Astrocyte (in vitro differentiated cells and primary cell): ENCODE measurements at regions not wholly inside any gene's neighbourhood (a gene's known extent, or its start where the extent isn't known, plus 50 kb on each side); places are given as distances from the start of the nearest gene placed in this dataset.

Experiments
- DNase-seq: peaks from one replicate; pipeline ENCODE4 v3.0.0-alpha.2; 2010; ENCODE audit warnings: low read depth
- FAIRE-seq: peaks from 2 replicates; lab custom pipeline; 2011; peaks lifted over from hg19 to GRCh38; lab: Jason Lieb, UNC
- H2AFZ ChIP-seq: 2 replicates; pipeline ENCODE4 v1.6.0; 2012; ENCODE audit warnings: low read depth, low read length, inconsistent platforms
- H3K27ac ChIP-seq: 2 replicates; pipeline ENCODE4 v1.5.1; 2011; ENCODE audit warnings: low read depth, low read length, inconsistent platforms
- H3K27me3 ChIP-seq: 2 replicates; pipeline ENCODE4 v1.6.0; 2011; ENCODE audit warnings: low read length, inconsistent platforms; ENCODE audit not compliant: insufficient read depth
- H3K36me3 ChIP-seq: 2 replicates; pipeline ENCODE4 v1.5.1; 2011; ENCODE audit warnings: low read length, inconsistent platforms; ENCODE audit not compliant: insufficient read depth
- H3K4me1 ChIP-seq: 2 replicates; pipeline ENCODE4 v1.5.1; 2011; ENCODE audit warnings: low read length, inconsistent platforms; ENCODE audit not compliant: insufficient read depth
- H3K4me2 ChIP-seq: 2 replicates; pipeline ENCODE4 v1.6.0; 2012; ENCODE audit warnings: low read length, inconsistent platforms
- H3K4me3 ChIP-seq: 2 replicates; pipeline ENCODE4 v1.5.1; 2011; ENCODE audit warnings: low read depth, mild to moderate bottlenecking, low read length, inconsistent platforms; ENCODE audit not compliant: insufficient read depth
- H3K79me2 ChIP-seq: 2 replicates; pipeline ENCODE4 v1.6.0; 2012; ENCODE audit warnings: mild to moderate bottlenecking, low read length, inconsistent platforms; ENCODE audit not compliant: insufficient read depth
- H3K9ac ChIP-seq: 2 replicates; pipeline ENCODE4 v1.6.0; 2012; ENCODE audit warnings: mild to moderate bottlenecking, low read length, inconsistent platforms
- H3K9me3 ChIP-seq: 2 replicates; pipeline ENCODE4 v1.5.1; 2012; ENCODE audit warnings: low read depth, mild to moderate bottlenecking, low read length, inconsistent platforms; ENCODE audit not compliant: insufficient read depth
- H4K20me1 ChIP-seq: 2 replicates; pipeline ENCODE4 v1.6.0; 2012; ENCODE audit warnings: low read length, inconsistent platforms; ENCODE audit not compliant: insufficient read depth
- H3K27ac Mint-ChIP-seq: one replicate; pipeline ENCODE4 v1.8.0; 2021; ENCODE audit warnings: mild to moderate bottlenecking, mixed read lengths; ENCODE audit not compliant: unreplicated experiment
- H3K27me3 Mint-ChIP-seq: one replicate; pipeline ENCODE4 v1.8.0; 2021; ENCODE audit warnings: low read depth, mixed read lengths; ENCODE audit not compliant: unreplicated experiment
- H3K36me3 Mint-ChIP-seq: one replicate; pipeline ENCODE4 v1.8.0; 2021; ENCODE audit warnings: low read depth, mixed read lengths; ENCODE audit not compliant: unreplicated experiment
- H3K4me1 Mint-ChIP-seq: one replicate; pipeline ENCODE4 v1.8.0; 2021; ENCODE audit warnings: low read depth, mixed read lengths; ENCODE audit not compliant: unreplicated experiment
- H3K4me3 Mint-ChIP-seq: one replicate; pipeline ENCODE4 v1.8.0; 2021; ENCODE audit warnings: mild to moderate bottlenecking, moderate library complexity, mixed read lengths; ENCODE audit not compliant: unreplicated experiment
- H3K9me3 Mint-ChIP-seq: one replicate; pipeline ENCODE4 v1.8.0; 2021; ENCODE audit warnings: mild to moderate bottlenecking, mixed read lengths; ENCODE audit not compliant: unreplicated experiment
- CTCF ChIP-seq: IDR thresholded peaks from 2 replicates; pipeline ENCODE4 v1.5.1; 2011; ENCODE audit warnings: low read depth, mild to moderate bottlenecking, inconsistent platforms, low read length, moderate library complexity; ENCODE audit not compliant: insufficient read depth
- EZH2 ChIP-seq: IDR thresholded peaks from 2 replicates; pipeline ENCODE4 v1.6.1; 2012; ENCODE audit warnings: mild to moderate bottlenecking, low read length, inconsistent platforms; ENCODE audit not compliant: insufficient read depth

DNA sequence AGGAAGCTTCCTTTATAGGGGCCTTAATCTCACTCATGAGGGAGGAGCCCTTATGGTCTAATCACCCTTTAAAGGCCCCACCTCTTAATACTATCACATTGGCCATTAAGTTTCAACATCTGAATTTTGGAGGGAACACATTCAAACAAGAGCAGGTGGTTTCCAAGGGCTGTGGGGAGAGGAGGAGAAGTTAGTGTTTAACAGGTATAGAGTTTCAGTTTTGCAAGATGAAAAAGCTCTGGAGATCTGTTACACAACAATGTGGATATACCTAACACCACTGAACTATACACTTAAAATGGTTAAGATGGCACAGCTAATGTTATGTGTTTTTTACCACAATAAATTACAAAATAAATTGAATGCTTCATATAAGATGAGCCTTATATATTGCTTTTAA is 113.4 kb upstream of the DNAH14 start:
- no peak overlapping the region for H3K27ac Mint-ChIP-seq
- H3K36me3 ChIP-seq, result no peaks in the 10 kb centered on the region
- H2AFZ ChIP-seq, result no peak overlapping the region
- no peak overlapping the region for H3K4me3 ChIP-seq
- no peaks in the 10 kb centered on the region for H4K20me1 ChIP-seq
- no peaks in the 10 kb centered on the region for H3K36me3 Mint-ChIP-seq
- H3K27ac ChIP-seq, result no peak overlapping the region
- no peak overlapping the region for H3K4me3 Mint-ChIP-seq
- TF ChIP-seq EZH2, result no peak
- TF ChIP-seq CTCF, result no peak
- H3K27me3 ChIP-seq, result no peaks in the 10 kb centered on the region
- no peaks in the 10 kb centered on the region for H3K79me2 ChIP-seq
- H3K4me1 ChIP-seq, result no peaks in the 10 kb centered on the region
- peaks cover 17% of the 10 kb centered on the region for H3K9me3 Mint-ChIP-seq
- FAIRE-seq (no peak), DNase-seq (no peak)
- peaks cover under 1% of the 10 kb centered on the region for H3K9me3 ChIP-seq
- H3K9ac ChIP-seq, result no peak overlapping the region
- H3K4me1 Mint-ChIP-seq, result no peaks in the 10 kb centered on the region
- H3K4me2 ChIP-seq, result no peak overlapping the region
- peaks cover 10% of the 10 kb centered on the region for H3K27me3 Mint-ChIP-seq

DNA sequence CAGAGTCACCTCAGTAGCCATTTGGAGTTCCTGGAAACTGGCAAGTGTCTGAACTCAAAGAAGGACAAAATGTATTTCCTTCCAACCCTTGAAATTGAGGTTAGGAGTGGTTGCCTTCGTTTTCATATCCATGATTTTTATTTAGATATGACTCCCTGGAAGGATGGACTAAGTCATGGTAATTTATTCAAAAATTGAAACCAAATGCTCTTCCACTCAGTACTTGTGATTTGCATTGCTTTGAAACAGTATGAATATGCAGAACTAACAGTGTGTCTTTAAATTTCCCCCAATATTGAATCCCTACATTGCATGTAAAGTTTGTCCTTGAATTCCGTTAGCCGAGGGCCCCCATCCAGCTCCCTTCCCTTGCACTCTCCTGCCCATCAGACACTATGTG is 112.1 kb upstream of the DNAH14 start:
- Histone ChIP-seq H3K9me3 (peaks cover 5% of the 10 kb centered on the region), H3K9ac (no peak overlapping the region), H4K20me1 (no peaks in the 10 kb centered on the region), H3K36me3 (no peaks in the 10 kb centered on the region), H3K4me1 (no peaks in the 10 kb centered on the region), H2AFZ (no peak overlapping the region), H3K27me3 (no peaks in the 10 kb centered on the region), H3K4me2 (no peak overlapping the region), H3K4me3 (no peak overlapping the region), H3K79me2 (no peaks in the 10 kb centered on the region), H3K27ac (no peak overlapping the region)
- no peak overlapping the region for H3K4me3 Mint-ChIP-seq
- H3K27ac Mint-ChIP-seq, result no peak overlapping the region
- peaks cover 10% of the 10 kb centered on the region for H3K27me3 Mint-ChIP-seq
- FAIRE-seq (no peak), DNase-seq (no peak)
- H3K4me1 Mint-ChIP-seq, result no peaks in the 10 kb centered on the region
- no peaks in the 10 kb centered on the region for H3K36me3 Mint-ChIP-seq
- TF ChIP-seq CTCF (no peak), EZH2 (no peak)
- H3K9me3 Mint-ChIP-seq, result peaks cover 23% of the 10 kb centered on the region

- H3K4me1 Mint-ChIP-seq, result no peaks in the 10 kb centered on the region
- no peak overlapping the region for H3K4me3 ChIP-seq
- TF ChIP-seq CTCF, result no peak
- TF ChIP-seq EZH2, result no peak
- no peak overlapping the region for H2AFZ ChIP-seq
- peaks cover 9% of the 10 kb centered on the region for H3K27me3 Mint-ChIP-seq
- H3K27ac Mint-ChIP-seq, result no peak overlapping the region
- no peak overlapping the region for H3K4me3 Mint-ChIP-seq
- no peak for DNase-seq
- no peaks in the 10 kb centered on the region for H3K4me1 ChIP-seq
- FAIRE-seq, result no peak
- H3K27me3 ChIP-seq, result no peaks in the 10 kb centered on the region
- H3K9ac ChIP-seq, result no peak overlapping the region
- no peak overlapping the region for H3K4me2 ChIP-seq
- H3K79me2 ChIP-seq, result no peaks in the 10 kb centered on the region
- no peaks in the 10 kb centered on the region for H3K36me3 Mint-ChIP-seq
- H3K36me3 ChIP-seq, result no peaks in the 10 kb centered on the region
- no peak overlapping the region for H3K27ac ChIP-seq
- H3K9me3 Mint-ChIP-seq, result peaks cover 25% of the 10 kb centered on the region
- no peaks in the 10 kb centered on the region for H4K20me1 ChIP-seq
- H3K9me3 ChIP-seq, result peaks cover 5% of the 10 kb centered on the region
These were observed 109.6 kb upstream of the DNAH14 start for GRCh38 chr1:224819861-224820260.
